ENCODE measurements at regions not wholly inside any gene's neighbourhood (a gene's known extent, or its start where the extent isn't known, plus 50 kb on each side); places are given as distances from the start of the nearest gene placed in this dataset.

DNA sequence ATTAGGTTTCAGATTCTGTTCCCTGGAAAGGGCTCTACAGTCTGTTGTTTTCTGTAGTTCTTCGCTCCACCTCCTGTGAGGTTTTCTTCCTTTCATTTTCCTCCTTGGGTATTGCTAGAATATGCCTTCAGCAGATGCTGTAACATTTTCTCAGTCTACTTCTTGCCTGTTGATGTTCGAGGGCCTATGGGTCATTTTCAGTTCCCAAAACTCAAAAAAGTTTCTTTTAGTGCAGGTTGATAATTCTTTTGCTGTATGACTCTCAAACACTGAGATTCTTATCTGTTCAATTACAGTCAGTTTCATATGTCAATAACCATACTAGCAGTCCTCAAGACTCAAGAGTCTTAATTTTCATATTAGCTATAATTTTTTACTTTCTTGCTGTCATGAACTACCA lies 268.3 kb downstream of the RFC3 start:
- BruUV-seq (replicated peaks) = no TSS peak
- intact Hi-C loops (cut with micrococcal nuclease) = no loop called here
- CTCF ChIA-PET = no interaction called here
- H3K27me3 ChIP-seq (ENCODE audit: control insufficient read depth, insufficient read depth, low read length) = no peaks in the 10 kb centered on the region
- no peak overlapping the region for H3K23ac ChIP-seq (ENCODE audit: low read depth, low read length)
- H3K36me3 ChIP-seq (ENCODE audit: control insufficient read depth, insufficient read depth, low read length) = no peaks in the 10 kb centered on the region
- H3K4me3 ChIP-seq (ENCODE audit: insufficient read depth, low read depth, low read length) = no peak overlapping the region
- H3K14ac ChIP-seq (replicated peaks; ENCODE audit: low read depth, low read length) = no peak overlapping the region
- H4K91ac ChIP-seq (ENCODE audit: insufficient read depth, low read depth, low read length) = no peak overlapping the region
- H3K18ac ChIP-seq (ENCODE audit: low read depth, low read length) = no peak overlapping the region
- in situ Hi-C loops (cut with MboI; ENCODE audit: low sequenced_read_pairs) = loop anchor here (10.0 kb wide), 1 partner anchor 61 kb away; no protein-coding TSS in a partner anchor
- no peak overlapping the region for H3K4me2 ChIP-seq (ENCODE audit: low read depth, low read length)
- no CpG with 5 or more reads among the region's 2 CpGs for WGBS, 2 experiments (ENCODE audit: extremely low coverage in 2 of 2, insufficient read length in 1 of 2)
- no peak overlapping the region for H3K4ac ChIP-seq (ENCODE audit: low read depth, low read length)
- peaks cover 2% of the 10 kb centered on the region; the same call in 1 of the 2 replicates for H3K9me3 ChIP-seq (ENCODE audit: control insufficient read depth, insufficient read depth, low read length)
- H3K27ac ChIP-seq (ENCODE audit: insufficient read depth, low read length) = no peak overlapping the region
- no peak for DNase-seq
- H3K9ac ChIP-seq (ENCODE audit: low read depth, low read length) = no peak overlapping the region
- no peak overlapping the region for H2BK120ac ChIP-seq (ENCODE audit: low read depth, low read length)
- H2AK5ac ChIP-seq (ENCODE audit: low read depth, low read length) = no peak overlapping the region
- H4K20me1 ChIP-seq (ENCODE audit: insufficient read depth, low read length) = no peaks in the 10 kb centered on the region
- H2AFZ ChIP-seq (replicated peaks; ENCODE audit: low read length, poor library complexity) = no peak overlapping the region
- no peak for TF ChIP-seq RCOR1 (IDR thresholded peaks at IDR 0.05; ENCODE audit: insufficient replicate concordance, low read length)
- TF ChIP-seq, protein P1, sequence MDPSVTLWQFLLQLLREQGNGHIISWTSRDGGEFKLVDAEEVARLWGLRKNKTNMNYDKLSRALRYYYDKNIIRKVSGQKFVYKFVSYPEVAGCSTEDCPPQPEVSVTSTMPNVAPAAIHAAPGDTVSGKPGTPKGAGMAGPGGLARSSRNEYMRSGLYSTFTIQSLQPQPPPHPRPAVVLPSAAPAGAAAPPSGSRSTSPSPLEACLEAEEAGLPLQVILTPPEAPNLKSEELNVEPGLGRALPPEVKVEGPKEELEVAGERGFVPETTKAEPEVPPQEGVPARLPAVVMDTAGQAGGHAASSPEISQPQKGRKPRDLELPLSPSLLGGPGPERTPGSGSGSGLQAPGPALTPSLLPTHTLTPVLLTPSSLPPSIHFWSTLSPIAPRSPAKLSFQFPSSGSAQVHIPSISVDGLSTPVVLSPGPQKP (IDR thresholded peaks at IDR 0.05; ENCODE audit: borderline replicate concordance, low read depth, low read length) = no peak
- no peak for TF ChIP-seq RAD21 (IDR thresholded peaks at IDR 0.05; ENCODE audit: low read length)
- TF ChIP-seq SMC3 (IDR thresholded peaks at IDR 0.05; ENCODE audit: low read depth, low read length) = no peak
- POLR2A ChIA-PET (ENCODE audit: unreplicated experiment) = no interaction called here
- no peak overlapping the region for H4K8ac ChIP-seq (ENCODE audit: low read depth in 2 of 2, low read length in 2 of 2)
- no peaks in the 10 kb centered on the region for H3K9me1 ChIP-seq (ENCODE audit: insufficient read depth, low read length)
- no peaks in the 10 kb centered on the region for H3K4me1 ChIP-seq (ENCODE audit: control insufficient read depth, insufficient read depth, low read length)
- no peak overlapping the region for H2AK9ac ChIP-seq (replicated peaks; ENCODE audit: low read depth, low read length, poor library complexity)
- H4K5ac ChIP-seq (ENCODE audit: low read depth, low read length) = no peak overlapping the region
- H2BK15ac ChIP-seq (ENCODE audit: low read depth, low read length) = no peak overlapping the region
- ATAC-seq (ENCODE audit: low read depth) = no peak
- H3K79me1 ChIP-seq (ENCODE audit: low read depth in 1 of 2, low read length in 2 of 2) = no peaks in the 10 kb centered on the region
- no peak overlapping the region for H2BK20ac ChIP-seq (ENCODE audit: low read depth, low read length)
- no peak overlapping the region for H3K56ac ChIP-seq (ENCODE audit: extremely low read depth, insufficient read depth, low read length)
- dilution Hi-C loops (cut with HindIII; ENCODE audit: low sequenced_read_pairs, unreplicated experiment) = no loop called here
- H2BK5ac ChIP-seq (ENCODE audit: low read depth, low read length, poor library complexity, severe bottlenecking) = no peak overlapping the region

Data from IMR-90 (cell line).